ENCODE measurements at regions not wholly inside any gene's neighbourhood (a gene's known extent, or its start where the extent isn't known, plus 50 kb on each side); places are given as distances from the start of the nearest gene placed in this dataset.

DNA sequence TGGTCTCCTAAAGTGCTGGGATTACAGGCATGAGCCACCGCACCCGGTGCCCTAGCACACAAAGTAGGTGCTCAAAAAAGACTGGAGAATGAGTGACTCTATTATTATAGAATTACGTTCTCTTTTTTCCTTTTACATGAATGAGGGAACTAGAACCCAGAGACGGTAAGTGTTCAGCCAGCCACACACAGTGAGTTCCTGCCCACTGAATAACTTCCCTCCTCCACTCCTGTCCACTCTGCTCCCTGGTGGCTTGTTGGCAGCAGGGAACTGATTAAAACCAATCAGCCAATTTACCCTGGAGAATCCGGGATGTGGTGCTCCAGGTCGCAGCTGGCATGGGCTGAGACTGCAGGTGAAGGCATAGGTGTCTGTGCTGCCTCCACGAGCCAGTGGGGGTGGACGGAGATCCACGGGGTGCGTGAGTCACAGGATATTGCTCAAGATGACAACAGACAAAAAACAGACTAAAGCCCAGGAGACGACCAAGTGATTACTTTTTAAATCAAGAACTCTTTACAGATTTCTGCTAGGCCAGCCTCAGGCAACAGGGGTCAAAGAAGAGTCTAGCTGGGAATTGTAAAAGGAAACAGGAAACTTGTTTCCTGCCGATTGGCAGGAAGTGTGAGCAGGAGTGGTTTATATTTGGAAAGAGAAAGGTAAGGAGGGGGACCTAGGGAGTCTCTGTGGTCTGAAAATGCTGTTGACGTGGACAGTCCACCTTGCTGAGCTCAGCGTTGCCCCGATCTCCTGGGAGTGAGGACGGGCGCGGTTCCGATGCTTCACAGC lies 95.2 kb upstream of the TP53I11 start:
- DNase-seq = peak; percentile 38 to 66
- in situ Hi-C loops (cut with MboI; ENCODE audit: low sequenced_read_pairs in 4 of 4) (no loop called here), intact Hi-C loops (cut with DNase I; ENCODE audit: low total_unique reads) (no loop called here)
- Histone ChIP-seq H3K27me3 (no peaks in the 10 kb centered on the region), H3K36me3 (no peaks in the 10 kb centered on the region), H3K4me3 (no peak overlapping the region), H3K4me1 (peaks cover 25 to 26% of the 10 kb centered on the region in 2 donors), H3K27ac (peak overlapping the region; percentile 52 to 75 (median 62)), H3K9me3 (no peaks in the 10 kb centered on the region)
- ATAC-seq = peak; percentile 47 to 80
- TF ChIP-seq, protein P1, sequence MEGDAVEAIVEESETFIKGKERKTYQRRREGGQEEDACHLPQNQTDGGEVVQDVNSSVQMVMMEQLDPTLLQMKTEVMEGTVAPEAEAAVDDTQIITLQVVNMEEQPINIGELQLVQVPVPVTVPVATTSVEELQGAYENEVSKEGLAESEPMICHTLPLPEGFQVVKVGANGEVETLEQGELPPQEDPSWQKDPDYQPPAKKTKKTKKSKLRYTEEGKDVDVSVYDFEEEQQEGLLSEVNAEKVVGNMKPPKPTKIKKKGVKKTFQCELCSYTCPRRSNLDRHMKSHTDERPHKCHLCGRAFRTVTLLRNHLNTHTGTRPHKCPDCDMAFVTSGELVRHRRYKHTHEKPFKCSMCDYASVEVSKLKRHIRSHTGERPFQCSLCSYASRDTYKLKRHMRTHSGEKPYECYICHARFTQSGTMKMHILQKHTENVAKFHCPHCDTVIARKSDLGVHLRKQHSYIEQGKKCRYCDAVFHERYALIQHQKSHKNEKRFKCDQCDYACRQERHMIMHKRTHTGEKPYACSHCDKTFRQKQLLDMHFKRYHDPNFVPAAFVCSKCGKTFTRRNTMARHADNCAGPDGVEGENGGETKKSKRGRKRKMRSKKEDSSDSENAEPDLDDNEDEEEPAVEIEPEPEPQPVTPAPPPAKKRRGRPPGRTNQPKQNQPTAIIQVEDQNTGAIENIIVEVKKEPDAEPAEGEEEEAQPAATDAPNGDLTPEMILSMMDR (IDR thresholded peaks at IDR 0.05 in 4 of 5, conservative IDR thresholded peaks at IDR 0.05 in 1 of 5) = no peak
- no peak for TF ChIP-seq POLR2A (IDR thresholded peaks at IDR 0.05)

GRCh38 chr11:45048313-45048841 lies 97.7 kb upstream of the TP53I11 start:
- no peak overlapping the region for H3K4me3 ChIP-seq
- peaks cover 34 to 37% of the 10 kb centered on the region in 2 donors for H3K4me1 ChIP-seq
- no peak for DNase-seq
- intact Hi-C loops (cut with DNase I; ENCODE audit: low total_unique reads) = no loop called here
- no peaks in the 10 kb centered on the region for H3K36me3 ChIP-seq
- no peaks in the 10 kb centered on the region for H3K9me3 ChIP-seq
- in situ Hi-C loops (cut with MboI; ENCODE audit: low sequenced_read_pairs in 4 of 4) = no loop called here
- no peaks in the 10 kb centered on the region for H3K27me3 ChIP-seq
- no peak for TF ChIP-seq POLR2A (IDR thresholded peaks at IDR 0.05)
- TF ChIP-seq, protein P1 (IDR thresholded peaks at IDR 0.05 in 4 of 5, conservative IDR thresholded peaks at IDR 0.05 in 1 of 5) = no peak
- peak in 1 of 2 donors; percentile 19 for ATAC-seq
- peak overlapping the region; percentile 16 to 66 (median 59) for H3K27ac ChIP-seq

DNA sequence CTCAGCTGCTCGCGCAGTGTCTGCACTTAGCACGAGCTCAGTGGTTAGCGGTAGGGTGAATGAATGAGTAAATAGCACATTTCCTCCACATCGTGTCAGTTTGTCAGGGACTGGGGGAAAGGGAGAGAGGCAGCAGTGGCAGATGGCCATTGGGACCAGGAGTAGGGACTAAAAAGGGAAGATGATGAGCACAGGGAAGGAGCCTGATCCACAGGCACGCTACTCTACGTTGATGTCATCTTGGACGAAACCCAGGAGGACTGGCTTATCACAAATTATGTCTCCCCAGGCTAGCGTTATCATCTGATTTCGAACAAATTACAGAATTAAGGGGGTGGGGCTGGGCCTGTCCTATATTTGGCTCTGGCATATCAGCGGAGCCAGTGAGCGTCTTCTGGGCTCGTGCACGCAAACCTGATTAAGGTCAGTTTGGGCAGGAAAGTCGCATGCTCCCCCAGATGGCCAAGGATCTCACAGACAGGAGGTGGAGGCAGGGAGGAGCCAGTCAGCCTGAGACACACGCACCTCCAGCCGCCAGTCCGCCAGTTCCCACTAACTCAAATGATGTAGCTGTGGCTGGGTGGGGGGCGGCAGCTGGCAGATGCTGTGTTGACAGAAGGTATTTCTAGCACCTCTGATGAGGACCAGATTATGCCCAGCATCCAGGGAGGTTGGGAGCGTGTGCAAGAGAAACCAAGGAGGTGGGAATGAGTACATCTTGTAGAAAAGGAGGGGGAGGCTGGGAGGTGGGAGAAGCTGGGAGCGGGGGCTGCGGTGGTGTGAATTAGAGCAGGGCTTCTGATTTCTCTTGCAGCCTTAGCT lies 97.4 kb upstream of the PRDM11 start:
- ATAC-seq (peak; percentile 67 to 82), DNase-seq (peak; percentile 25 to 43)
- in situ Hi-C loops (cut with MboI; ENCODE audit: low sequenced_read_pairs in 4 of 4) = no loop called here
- no peaks in the 10 kb centered on the region for H3K9me3 ChIP-seq
- intact Hi-C loops (cut with DNase I; ENCODE audit: low total_unique reads) = no loop called here
- TF ChIP-seq, protein P1 (IDR thresholded peaks at IDR 0.05 in 4 of 5, conservative IDR thresholded peaks at IDR 0.05 in 1 of 5) = no peak
- no peak for TF ChIP-seq POLR2A (IDR thresholded peaks at IDR 0.05)
- no peaks in the 10 kb centered on the region for H3K27me3 ChIP-seq
- peak overlapping the region; percentile 16 to 66 (median 59) for H3K27ac ChIP-seq
- H3K4me3 ChIP-seq = no peak overlapping the region
- H3K36me3 ChIP-seq = no peaks in the 10 kb centered on the region
- peaks cover 34 to 37% of the 10 kb centered on the region in 2 donors for H3K4me1 ChIP-seq

DNA sequence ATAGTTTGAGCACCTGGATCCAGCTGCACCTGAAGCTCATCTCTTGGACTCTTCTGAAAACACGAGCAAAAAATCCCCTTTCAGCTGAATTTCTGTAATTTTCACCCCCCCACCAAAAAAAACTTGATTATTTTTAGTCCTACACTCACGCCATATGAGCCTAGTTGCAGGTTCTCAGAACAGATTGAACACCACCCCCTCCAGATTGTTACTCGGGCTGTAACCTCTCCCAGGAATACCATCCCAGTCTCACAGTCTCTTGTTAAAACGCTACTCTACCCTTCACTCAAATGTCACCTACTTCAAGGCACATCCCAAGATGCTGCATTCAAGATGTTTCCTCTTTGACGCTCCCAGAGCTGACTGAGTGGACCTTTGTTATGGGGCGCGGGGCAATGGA lies 96.3 kb upstream of the PRDM11 start:
- Histone ChIP-seq H3K27ac (no peak overlapping the region), H3K4me1 (peaks cover 34 to 37% of the 10 kb centered on the region in 2 donors), H3K36me3 (no peaks in the 10 kb centered on the region), H3K9me3 (no peaks in the 10 kb centered on the region), H3K4me3 (no peak overlapping the region), H3K27me3 (no peaks in the 10 kb centered on the region)
- in situ Hi-C loops (cut with MboI; ENCODE audit: low sequenced_read_pairs in 4 of 4) (no loop called here), intact Hi-C loops (cut with DNase I; ENCODE audit: low total_unique reads) (no loop called here)
- no peak for ATAC-seq
- TF ChIP-seq POLR2A (IDR thresholded peaks at IDR 0.05) = no peak
- TF ChIP-seq, protein P1 (IDR thresholded peaks at IDR 0.05 in 4 of 5, conservative IDR thresholded peaks at IDR 0.05 in 1 of 5) = no peak
- DNase-seq = no peak
